HG03457 (cell line): ENCODE measurements at regions not wholly inside any gene's neighbourhood (a gene's known extent, or its start where the extent isn't known, plus 50 kb on each side); places are given as distances from the start of the nearest gene placed in this dataset.
"Not testable (repeated sequence)": the region's sequence is repeated elsewhere in the genome, so short reads cannot be mapped to it uniquely, and the experiment has no call there.

ENCODE experiments used
- ATAC-seq: cut with Tn5 transposase; IDR thresholded peaks from one replicate; pipeline ENCODE4 v1.9.1; 2021; ENCODE audit warnings: moderate number of reproducible peaks; ENCODE audit not compliant: unreplicated experiment

- no peak for ATAC-seq
These were observed 306.8 kb downstream of the LMBRD1 start for GRCh38 chr6:69489970-69490369.

GRCh38 chr6:69487688-69488087 lies 309.1 kb downstream of the LMBRD1 start:
- no peak for ATAC-seq

- ATAC-seq = no peak
These were observed 329.7 kb downstream of the LMBRD1 start for GRCh38 chr6:69466979-69467570.

- no peak for ATAC-seq
These were observed 330.9 kb downstream of the LMBRD1 start for GRCh38 chr6:69465866-69466265.

- ATAC-seq = no peak
These were observed 340.7 kb downstream of the LMBRD1 start for GRCh38 chr6:69456086-69456485.

GRCh38 chr6:69454619-69455018 lies 342.2 kb downstream of the LMBRD1 start:
- not testable (repeated sequence) for ATAC-seq

- ATAC-seq = not testable (repeated sequence)
These were observed 346.3 kb downstream of the LMBRD1 start for GRCh38 chr6:69450493-69450892.

GRCh38 chr6:69449887-69450286 lies 346.9 kb downstream of the LMBRD1 start:
- no peak for ATAC-seq
